OCI-LY7 (cell line): ENCODE measurements at regions not wholly inside any gene's neighbourhood (a gene's known extent, or its start where the extent isn't known, plus 50 kb on each side); places are given as distances from the start of the nearest gene placed in this dataset.

Experiments
- BruUV-seq: library from RNA; stranded (reverse); fragments of 400-500 nt; replicated peaks from 2 replicates; lab custom pipeline; 2021; lab: Mats Ljungman, UMichigan
- CTCF ChIA-PET: fragments of 300-600 bp; sonication (Branson Sonifier 250); formaldehyde crosslinking; loops from one replicate; lab custom pipeline; 2022; ENCODE audit warnings: antibody characterized with exemption; ENCODE audit not compliant: unreplicated experiment; lab: Charles Lee
- POLR2A ChIA-PET: fragments of 300-600 bp; sonication (Branson Sonifier 250); formaldehyde crosslinking; loops from one replicate; lab custom pipeline; 2022; ENCODE audit warnings: antibody characterized with exemption; lab: Charles Lee
- DNase-seq: peaks from one replicate; pipeline ENCODE4 v3.0.0-alpha.2; 2015; ENCODE audit warnings: low spot score
- H2AFZ ChIP-seq: fragments of 200-600 bp; sonication (generic), shearing (Covaris generic); 2 replicates; pipeline ENCODE4 v1.6.1; 2014; ENCODE audit warnings: mild to moderate bottlenecking, antibody characterized with exemption, low read length, moderate library complexity
- H3K27ac ChIP-seq: fragments of 200-600 bp; sonication (generic); 2 replicates; pipeline ENCODE4 v1.5.1; 2014; ENCODE audit warnings: mixed run types, low read depth, mild to moderate bottlenecking, moderate library complexity, low read length, inconsistent platforms; ENCODE audit not compliant: poor library complexity, severe bottlenecking
- H3K36me3 ChIP-seq: fragments of 200-600 bp; sonication (generic); 2 replicates; pipeline ENCODE4 v1.6.1; 2014; ENCODE audit warnings: mild to moderate bottlenecking, antibody characterized with exemption, low read length, moderate library complexity, mixed read lengths; ENCODE audit not compliant: insufficient read depth
- H3K4me1 ChIP-seq: fragments of 200-600 bp; sonication (generic); 2 replicates; pipeline ENCODE4 v1.5.1; 2014; ENCODE audit warnings: mild to moderate bottlenecking, low read length; ENCODE audit not compliant: insufficient read depth, poor library complexity, severe bottlenecking
- H3K4me2 ChIP-seq: fragments of 200-600 bp; sonication (generic); 2 replicates; pipeline ENCODE4 v1.6.1; 2014; ENCODE audit warnings: mild to moderate bottlenecking, low read length
- H3K4me3 ChIP-seq: fragments of 200-600 bp; sonication (generic); 2 replicates; pipeline ENCODE4 v1.5.1; 2014; ENCODE audit warnings: mild to moderate bottlenecking, low read depth, low read length; ENCODE audit not compliant: poor library complexity, severe bottlenecking
- H3K79me2 ChIP-seq: fragments of 200-600 bp; sonication (generic); 2 replicates; pipeline ENCODE4 v1.6.1; 2016; ENCODE audit warnings: low read depth, mild to moderate bottlenecking, low read length, moderate library complexity, mixed read lengths; ENCODE audit not compliant: insufficient read depth
- H3K9me2 ChIP-seq: fragments of 200-600 bp; sonication (generic); 2 replicates; pipeline ENCODE4 v1.6.1; 2016; ENCODE audit warnings: mild to moderate bottlenecking, low read length, mixed read lengths; ENCODE audit not compliant: insufficient read depth
- H3K9me3 ChIP-seq: fragments of 200-600 bp; sonication (generic); 2 replicates; pipeline ENCODE4 v1.6.1; 2014; ENCODE audit warnings: mild to moderate bottlenecking, mixed run types, low read length, mixed read lengths
- H4K20me1 ChIP-seq: fragments of 200-600 bp; sonication (generic); 2 replicates; pipeline ENCODE4 v1.6.1; 2014; ENCODE audit warnings: mild to moderate bottlenecking, antibody characterized with exemption, low read length, moderate library complexity, mixed read lengths; ENCODE audit not compliant: insufficient read depth
- CTCF ChIP-seq: fragments of 200-600 bp; sonication (generic); conservative IDR thresholded peaks from 2 replicates; pipeline ENCODE4 v1.5.1; 2014; ENCODE audit warnings: mild to moderate bottlenecking, antibody characterized with exemption, low read length, moderate library complexity, mixed read lengths
- EZH2phosphoT487 ChIP-seq: fragments of 200-600 bp; sonication (generic); IDR thresholded peaks from 2 replicates; pipeline ENCODE4 v1.6.1; 2018; ENCODE audit warnings: low read depth, borderline replicate concordance, mild to moderate bottlenecking, mixed run types, antibody characterized with exemption, low read length, moderate library complexity, mixed read lengths
- intact Hi-C: fragments of 100-400 bp; cut with micrococcal nuclease; formaldehyde crosslinking; loops from one replicate; pipeline ENCODE4 v1.10.0; 2022; ENCODE audit not compliant: unreplicated experiment

- Histone ChIP-seq H3K9me2 (no peaks in the 10 kb centered on the region), H3K4me2 (no peak overlapping the region), H3K9me3 (no peaks in the 10 kb centered on the region), H4K20me1 (no peaks in the 10 kb centered on the region), H3K27ac (no peak overlapping the region), H3K79me2 (no peaks in the 10 kb centered on the region), H3K4me1 (no peaks in the 10 kb centered on the region), H3K4me3 (no peak overlapping the region), H3K36me3 (no peaks in the 10 kb centered on the region), H2AFZ (no peak overlapping the region)
- DNase-seq = no peak
- intact Hi-C loops = no loop called here
- BruUV-seq = no TSS peak
- no peak for TF ChIP-seq EZH2phosphoT487
- POLR2A ChIA-PET = interaction anchor here (0.6 kb wide), 1 partner anchor 293 kb away, joined by 3 read pairs; no protein-coding TSS in a partner anchor
- CTCF ChIA-PET = no interaction called here
These were observed 155.1 kb upstream of the BLID start for GRCh38 chr11:122271137-122271536.

GRCh38 chr11:122270535-122270934, 154.5 kb upstream of the BLID start:
- DNase-seq = no peak
- Histone ChIP-seq H3K4me2 (no peak overlapping the region), H3K4me3 (no peak overlapping the region), H3K9me3 (no peaks in the 10 kb centered on the region), H3K79me2 (no peaks in the 10 kb centered on the region), H3K9me2 (no peaks in the 10 kb centered on the region), H3K36me3 (no peaks in the 10 kb centered on the region), H4K20me1 (no peaks in the 10 kb centered on the region), H2AFZ (no peak overlapping the region), H3K4me1 (no peaks in the 10 kb centered on the region), H3K27ac (no peak overlapping the region)
- ChIA-PET CTCF (no interaction called here), POLR2A (no interaction called here)
- intact Hi-C loops = no loop called here
- TF ChIP-seq EZH2phosphoT487 (no peak), CTCF (no peak)
- BruUV-seq = no TSS peak

GRCh38 chr11:122269824-122270223, 153.8 kb upstream of the BLID start:
- Histone ChIP-seq H3K4me3 (no peak overlapping the region), H3K4me1 (no peaks in the 10 kb centered on the region), H3K36me3 (no peaks in the 10 kb centered on the region), H3K27ac (no peak overlapping the region), H3K4me2 (no peak overlapping the region), H2AFZ (no peak overlapping the region), H4K20me1 (no peaks in the 10 kb centered on the region), H3K79me2 (no peaks in the 10 kb centered on the region), H3K9me2 (no peaks in the 10 kb centered on the region), H3K9me3 (no peaks in the 10 kb centered on the region)
- intact Hi-C loops = no loop called here
- BruUV-seq = no TSS peak
- ChIA-PET POLR2A (no interaction called here), CTCF (no interaction called here)
- TF ChIP-seq EZH2phosphoT487 (no peak), CTCF (no peak)
- no peak for DNase-seq
